ENCODE measurements at regions not wholly inside any gene's neighbourhood (a gene's known extent, or its start where the extent isn't known, plus 50 kb on each side); places are given as distances from the start of the nearest gene placed in this dataset.

- TF ChIP-seq CTCF (conservative IDR thresholded peaks at IDR 0.05; ENCODE audit: low read length) (no peak), EZH2phosphoT487 (IDR thresholded peaks at IDR 0.05; ENCODE audit: borderline replicate concordance, low read depth, low read length) (no peak)
Observed at GRCh38 chr12:107847830-107848229, 73.3 kb downstream of the ASCL4 start.
